MM.1S (cell line): ENCODE measurements at regions not wholly inside any gene's neighbourhood (a gene's known extent, or its start where the extent isn't known, plus 50 kb on each side); places are given as distances from the start of the nearest gene placed in this dataset.

ENCODE experiments used
- DNase-seq: peaks from one replicate; pipeline ENCODE4 v3.0.0-alpha.2; 2015
- H2AFZ ChIP-seq: fragments of 300-600 bp; sonication (generic); 2 replicates; pipeline ENCODE4 v1.6.0; 2016; ENCODE audit warnings: antibody characterized with exemption, low read length
- H3F3A ChIP-seq: fragments of 300-600 bp; sonication (generic); 2 replicates; pipeline ENCODE4 v1.6.1; 2016; ENCODE audit warnings: mild to moderate bottlenecking, antibody characterized with exemption, low read length, moderate library complexity, mixed read lengths; ENCODE audit not compliant: insufficient read depth
- H3K27ac ChIP-seq: fragments of 300-600 bp; sonication (generic); 2 replicates; pipeline ENCODE4 v1.5.1; 2016; ENCODE audit warnings: mild to moderate bottlenecking, low read length
- H3K27me3 ChIP-seq: fragments of 300-600 bp; sonication (generic); replicated peaks from 2 replicates; pipeline ENCODE4 v1.6.0; 2016; ENCODE audit warnings: low read length; ENCODE audit not compliant: insufficient read depth
- H3K36me3 ChIP-seq: fragments of 300-600 bp; sonication (generic); replicated peaks from 2 replicates; pipeline ENCODE4 v1.6.1; 2016; ENCODE audit warnings: mild to moderate bottlenecking, low read length, mixed read lengths; ENCODE audit not compliant: insufficient read depth
- H3K4me1 ChIP-seq: fragments of 300-600 bp; sonication (generic); 2 replicates; pipeline ENCODE4 v1.6.1; 2016; ENCODE audit warnings: low read length, mixed read lengths
- H3K4me2 ChIP-seq: fragments of 300-600 bp; sonication (generic); 2 replicates; pipeline ENCODE4 v1.6.0; 2016; ENCODE audit warnings: low read depth, low read length
- H3K4me3 ChIP-seq: fragments of 300-600 bp; sonication (generic); 2 replicates; pipeline ENCODE4 v1.5.1; 2016; ENCODE audit warnings: low read length, mixed read lengths
- H3K79me2 ChIP-seq: fragments of 300-600 bp; sonication (generic); 2 replicates; pipeline ENCODE4 v1.6.1; 2016; ENCODE audit warnings: mixed run types, low read length, mixed read lengths
- H3K9ac ChIP-seq: fragments of 300-600 bp; sonication (generic); 2 replicates; pipeline ENCODE4 v1.6.1; 2016; ENCODE audit warnings: low read length, mixed read lengths
- H3K9me2 ChIP-seq: fragments of 300-600 bp; sonication (generic); replicated peaks from 2 replicates; pipeline ENCODE4 v1.6.1; 2016; ENCODE audit warnings: mild to moderate bottlenecking, low read length, mixed read lengths; ENCODE audit not compliant: insufficient read depth
- H3K9me3 ChIP-seq: fragments of 300-600 bp; sonication (generic); replicated peaks from 2 replicates; pipeline ENCODE4 v1.6.1; 2016; ENCODE audit warnings: mild to moderate bottlenecking, low read length, mixed read lengths; ENCODE audit not compliant: insufficient read depth
- H4K20me1 ChIP-seq: fragments of 300-600 bp; sonication (generic); 2 replicates; pipeline ENCODE4 v1.6.1; 2016; ENCODE audit warnings: mild to moderate bottlenecking, low read length, moderate library complexity, mixed read lengths; ENCODE audit not compliant: insufficient read depth
- EZH2 ChIP-seq: fragments of 300-600 bp; sonication (generic); optimal IDR thresholded peaks from 2 replicates; pipeline ENCODE3; 2017; ENCODE audit warnings: low read depth, mild to moderate bottlenecking, antibody characterized with exemption, low read length, mixed read lengths
- EZH2phosphoT487 ChIP-seq: fragments of 300-600 bp; sonication (generic); IDR thresholded peaks from 2 replicates; pipeline ENCODE4 v1.6.1; 2018; ENCODE audit warnings: antibody characterized with exemption, low read length
- TF ChIP-seq, protein P1 (sequence below): fragments of 300-600 bp; sonication (generic); IDR thresholded peaks from 2 replicates; pipeline ENCODE4 v1.5.1; 2016; ENCODE audit warnings: antibody characterized with exemption, low read length, mixed read lengths

GRCh38 chr16:27611340-27611739, 61.4 kb downstream of the KATNIP start:
- no peak overlapping the region for H2AFZ ChIP-seq
- H3K27ac ChIP-seq = no peak overlapping the region
- H3K9me3 ChIP-seq = no peaks in the 10 kb centered on the region
- H3F3A ChIP-seq = no peaks in the 10 kb centered on the region
- DNase-seq = no peak
- H3K4me1 ChIP-seq = no peaks in the 10 kb centered on the region
- H3K9ac ChIP-seq = no peak overlapping the region
- H3K36me3 ChIP-seq = no peaks in the 10 kb centered on the region
- no peaks in the 10 kb centered on the region for H3K9me2 ChIP-seq
- H4K20me1 ChIP-seq = no peaks in the 10 kb centered on the region
- H3K27me3 ChIP-seq = no peaks in the 10 kb centered on the region
- H3K4me3 ChIP-seq = no peak overlapping the region
- H3K4me2 ChIP-seq = no peak overlapping the region
- H3K79me2 ChIP-seq = no peaks in the 10 kb centered on the region
- TF ChIP-seq EZH2 (no peak), EZH2phosphoT487 (no peak)
- TF ChIP-seq, protein P1, sequence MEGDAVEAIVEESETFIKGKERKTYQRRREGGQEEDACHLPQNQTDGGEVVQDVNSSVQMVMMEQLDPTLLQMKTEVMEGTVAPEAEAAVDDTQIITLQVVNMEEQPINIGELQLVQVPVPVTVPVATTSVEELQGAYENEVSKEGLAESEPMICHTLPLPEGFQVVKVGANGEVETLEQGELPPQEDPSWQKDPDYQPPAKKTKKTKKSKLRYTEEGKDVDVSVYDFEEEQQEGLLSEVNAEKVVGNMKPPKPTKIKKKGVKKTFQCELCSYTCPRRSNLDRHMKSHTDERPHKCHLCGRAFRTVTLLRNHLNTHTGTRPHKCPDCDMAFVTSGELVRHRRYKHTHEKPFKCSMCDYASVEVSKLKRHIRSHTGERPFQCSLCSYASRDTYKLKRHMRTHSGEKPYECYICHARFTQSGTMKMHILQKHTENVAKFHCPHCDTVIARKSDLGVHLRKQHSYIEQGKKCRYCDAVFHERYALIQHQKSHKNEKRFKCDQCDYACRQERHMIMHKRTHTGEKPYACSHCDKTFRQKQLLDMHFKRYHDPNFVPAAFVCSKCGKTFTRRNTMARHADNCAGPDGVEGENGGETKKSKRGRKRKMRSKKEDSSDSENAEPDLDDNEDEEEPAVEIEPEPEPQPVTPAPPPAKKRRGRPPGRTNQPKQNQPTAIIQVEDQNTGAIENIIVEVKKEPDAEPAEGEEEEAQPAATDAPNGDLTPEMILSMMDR = no peak

- Histone ChIP-seq H3K4me1 (no peaks in the 10 kb centered on the region), H3K9me2 (no peaks in the 10 kb centered on the region), H3F3A (no peaks in the 10 kb centered on the region), H3K9ac (no peak overlapping the region), H3K4me3 (no peak overlapping the region), H3K36me3 (no peaks in the 10 kb centered on the region), H3K4me2 (no peak overlapping the region), H3K9me3 (no peaks in the 10 kb centered on the region), H2AFZ (no peak overlapping the region), H4K20me1 (no peaks in the 10 kb centered on the region), H3K27ac (no peak overlapping the region), H3K79me2 (no peaks in the 10 kb centered on the region), H3K27me3 (no peaks in the 10 kb centered on the region)
- DNase-seq = no peak
- TF ChIP-seq, protein P1 = no peak
- TF ChIP-seq EZH2 (no peak), EZH2phosphoT487 (no peak)
These were observed 63.4 kb downstream of the KATNIP start for GRCh38 chr16:27613238-27613791.

DNA sequence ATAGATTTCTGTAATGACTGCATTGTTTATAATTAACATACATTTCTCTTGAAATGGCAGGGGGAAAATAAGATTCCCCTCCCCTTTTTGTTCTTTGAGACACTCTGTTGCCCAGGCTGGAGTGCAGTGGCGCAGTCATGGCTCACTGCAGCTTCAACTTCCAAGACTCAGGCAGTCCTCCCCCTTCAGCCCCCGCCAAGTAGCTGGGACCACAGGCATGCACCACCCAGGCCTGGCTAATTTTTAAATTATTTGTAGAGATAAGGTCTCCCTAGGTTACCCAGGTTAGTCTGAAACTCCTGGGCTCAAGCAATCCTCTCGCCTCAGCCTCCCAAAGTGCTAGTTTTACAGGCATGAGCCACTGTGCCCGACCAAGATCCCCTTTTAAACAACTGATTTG, 67.7 kb downstream of the KATNIP start:
- H3K4me2 ChIP-seq = no peak overlapping the region
- H4K20me1 ChIP-seq = no peaks in the 10 kb centered on the region
- H3K9me2 ChIP-seq = no peaks in the 10 kb centered on the region
- H3K9me3 ChIP-seq = no peaks in the 10 kb centered on the region
- H3K27ac ChIP-seq = no peak overlapping the region
- TF ChIP-seq, protein P1 = no peak
- TF ChIP-seq EZH2 (no peak), EZH2phosphoT487 (no peak)
- H2AFZ ChIP-seq = no peak overlapping the region
- no peaks in the 10 kb centered on the region for H3K4me1 ChIP-seq
- no peaks in the 10 kb centered on the region for H3K79me2 ChIP-seq
- H3K36me3 ChIP-seq = no peaks in the 10 kb centered on the region
- no peak overlapping the region for H3K4me3 ChIP-seq
- DNase-seq = no peak
- no peaks in the 10 kb centered on the region for H3F3A ChIP-seq
- no peak overlapping the region for H3K9ac ChIP-seq
- no peaks in the 10 kb centered on the region for H3K27me3 ChIP-seq
